ENCODE measurements at regions not wholly inside any gene's neighbourhood (a gene's known extent, or its start where the extent isn't known, plus 50 kb on each side); places are given as distances from the start of the nearest gene placed in this dataset.
"Not testable (repeated sequence)": the region's sequence is repeated elsewhere in the genome, so short reads cannot be mapped to it uniquely, and the experiment has no call there.

DNA sequence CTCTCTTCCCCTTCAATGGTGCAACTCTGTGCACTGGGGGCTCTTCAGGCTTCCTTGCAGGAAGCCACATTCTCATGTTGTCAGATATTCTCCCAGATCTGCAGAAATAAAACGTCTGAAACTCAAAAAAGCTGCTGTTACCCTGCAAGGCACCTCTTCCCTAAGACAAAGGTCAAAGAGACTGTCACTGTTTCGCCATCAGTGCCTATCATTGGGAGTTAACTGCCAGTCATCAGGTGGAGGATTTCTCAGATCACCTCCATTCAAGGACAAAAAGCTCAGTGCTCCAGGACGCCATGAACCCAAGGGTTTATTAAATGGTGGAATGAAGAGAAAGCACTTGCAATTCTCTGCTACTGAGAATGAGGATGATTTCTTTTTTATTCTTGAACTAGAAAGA, 144.6 kb upstream of the PALS2 start:
- TF ChIP-seq CTCF (conservative IDR thresholded peaks at IDR 0.05; ENCODE audit: low read depth, low read length): no peak
- DNase-seq (ENCODE audit: low read depth): no peak
- no peak overlapping the region for H3K4me3 ChIP-seq (ENCODE audit: low read length)

GRCh38 chr7:24432677-24433076, 140.6 kb upstream of the PALS2 start:
- DNase-seq (ENCODE audit: low read depth): no peak
- no peak overlapping the region for H3K4me3 ChIP-seq (ENCODE audit: low read length)
- no peak for TF ChIP-seq CTCF (conservative IDR thresholded peaks at IDR 0.05; ENCODE audit: low read depth, low read length)

GRCh38 chr7:24434972-24435371, 138.3 kb upstream of the PALS2 start:
- H3K4me3 ChIP-seq (ENCODE audit: low read length): no peak overlapping the region
- TF ChIP-seq CTCF (conservative IDR thresholded peaks at IDR 0.05; ENCODE audit: low read depth, low read length): no peak
- DNase-seq (ENCODE audit: low read depth): no peak

- H3K4me3 ChIP-seq (ENCODE audit: low read length): no peak overlapping the region
- DNase-seq (ENCODE audit: low read depth): no peak
- no peak for TF ChIP-seq CTCF (conservative IDR thresholded peaks at IDR 0.05; ENCODE audit: low read depth, low read length)
Observed at GRCh38 chr7:24436131-24436920, 136.9 kb upstream of the PALS2 start.

DNA sequence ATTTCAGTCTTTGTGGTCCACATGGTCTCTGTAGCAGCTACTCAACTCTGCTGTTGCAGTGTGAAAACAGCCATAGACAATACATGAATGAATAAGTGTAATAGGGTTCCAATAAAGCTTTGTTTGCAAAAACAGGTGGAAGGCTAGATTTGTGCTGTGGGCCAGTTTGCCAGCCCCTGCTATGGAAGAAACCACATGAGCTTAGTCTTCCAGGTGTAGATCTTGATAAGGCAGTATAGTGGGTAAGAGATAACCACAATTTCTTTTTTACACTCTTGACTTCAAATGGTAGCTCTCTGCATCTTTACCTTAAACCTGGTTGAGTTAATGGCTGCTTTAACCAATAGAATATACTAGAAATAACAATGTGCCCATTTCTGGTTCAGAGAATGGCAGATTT, 135.0 kb upstream of the PALS2 start:
- DNase-seq (ENCODE audit: low read depth): no peak
- H3K4me3 ChIP-seq (ENCODE audit: low read length): no peak overlapping the region
- no peak for TF ChIP-seq CTCF (conservative IDR thresholded peaks at IDR 0.05; ENCODE audit: low read depth, low read length)

- not testable (repeated sequence) for DNase-seq (ENCODE audit: low read depth); H3K4me3 ChIP-seq (ENCODE audit: low read length)
Observed at GRCh38 chr7:24439104-24439503, 134.1 kb upstream of the PALS2 start.

- no peak for TF ChIP-seq CTCF (conservative IDR thresholded peaks at IDR 0.05; ENCODE audit: low read depth, low read length)
- no peak overlapping the region for H3K4me3 ChIP-seq (ENCODE audit: low read length)
- no peak for DNase-seq (ENCODE audit: low read depth)
Observed at GRCh38 chr7:24440892-24441291, 132.4 kb upstream of the PALS2 start.

Data from retinal pigment epithelial cell (primary cell).